HG02973 (cell line): ENCODE measurements at regions not wholly inside any gene's neighbourhood (a gene's known extent, or its start where the extent isn't known, plus 50 kb on each side); places are given as distances from the start of the nearest gene placed in this dataset.

ENCODE experiments used
- ATAC-seq: cut with Tn5 transposase; IDR thresholded peaks from one replicate; pipeline ENCODE4 v1.9.1; 2021; ENCODE audit warnings: moderate library complexity; ENCODE audit not compliant: unreplicated experiment

DNA sequence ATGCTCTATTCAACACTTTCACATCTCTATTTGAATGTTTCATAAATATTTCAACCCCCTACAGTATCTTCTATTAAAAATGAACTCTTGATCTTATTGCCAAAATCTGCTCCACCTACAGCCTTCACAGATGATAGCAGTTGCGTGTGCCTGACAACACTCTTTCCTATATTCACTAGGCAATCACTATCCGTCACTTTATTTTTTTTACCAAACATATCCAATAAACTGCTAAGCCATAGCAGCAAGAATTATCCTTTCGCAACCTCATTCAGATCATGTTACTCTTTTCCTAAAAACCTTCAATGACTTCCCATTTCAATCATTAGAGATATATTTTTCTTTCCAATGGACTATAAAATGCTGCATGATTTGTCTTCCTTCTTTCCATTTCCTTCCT lies 629.8 kb upstream of the PCDH9 start:
- ATAC-seq, result no peak

- no peak for ATAC-seq
Observed at GRCh38 chr13:67857581-67858310, 627.6 kb upstream of the PCDH9 start.

DNA sequence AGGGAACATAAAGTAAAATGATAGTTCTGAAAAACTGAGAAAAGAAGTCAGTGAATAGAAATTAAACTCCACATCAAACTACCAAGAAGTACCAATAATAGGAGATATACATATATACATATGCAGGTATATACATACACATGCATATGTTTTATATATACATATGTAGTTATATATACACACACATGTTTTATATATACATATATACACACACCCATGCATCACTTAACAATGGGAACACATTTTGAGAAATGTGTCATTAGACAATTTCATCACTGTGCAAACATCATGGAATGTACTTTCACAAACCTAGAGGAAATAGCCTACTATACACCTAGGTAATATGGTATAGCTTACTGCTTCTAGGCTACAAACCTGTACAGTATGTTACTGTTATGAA lies 626.8 kb upstream of the PCDH9 start:
- ATAC-seq, result no peak

DNA sequence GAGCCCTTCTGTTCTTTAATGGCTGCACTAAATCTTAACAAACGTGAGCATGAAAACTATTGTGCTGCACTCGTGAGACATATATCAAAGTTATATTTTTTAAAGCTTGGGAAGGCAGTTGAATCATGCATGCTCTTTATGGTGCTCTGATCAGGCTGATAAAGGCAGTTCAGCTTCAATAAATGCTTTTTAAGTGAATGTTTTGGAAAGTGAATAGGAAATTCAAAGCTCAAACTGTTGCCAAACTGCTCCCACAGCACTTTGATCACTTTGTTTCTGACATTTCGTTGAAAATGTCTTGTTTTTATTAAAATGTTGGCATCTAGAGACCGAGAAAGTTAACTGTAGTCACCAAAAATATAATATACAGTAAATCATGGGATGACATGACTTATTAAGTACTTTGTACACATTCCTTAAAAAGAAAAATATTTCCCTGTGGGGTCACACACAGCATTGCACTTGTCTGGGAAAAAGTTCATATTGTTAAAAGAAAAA lies 625.7 kb upstream of the PCDH9 start:
- no peak for ATAC-seq

- no peak for ATAC-seq
Observed at GRCh38 chr13:67854990-67855389, 624.9 kb upstream of the PCDH9 start.

DNA sequence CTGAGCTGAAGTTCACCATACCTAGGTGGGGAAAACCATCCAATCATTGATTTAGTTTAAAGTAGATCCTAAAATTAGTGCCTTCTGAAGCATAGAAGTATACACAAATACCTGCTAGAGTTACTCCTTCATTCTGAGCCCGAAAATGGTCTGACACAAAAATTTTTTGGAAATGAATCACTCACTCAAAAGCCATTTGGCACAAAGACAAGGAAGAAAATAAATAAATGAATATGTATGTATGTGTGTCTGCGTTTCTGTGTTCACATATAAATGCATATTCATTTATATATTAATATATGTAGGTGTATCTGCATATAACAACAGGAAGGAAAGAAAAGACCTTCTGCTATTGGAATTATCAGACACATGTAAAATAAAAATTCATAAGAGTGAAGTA lies 614.4 kb upstream of the PCDH9 start:
- ATAC-seq, result no peak

DNA sequence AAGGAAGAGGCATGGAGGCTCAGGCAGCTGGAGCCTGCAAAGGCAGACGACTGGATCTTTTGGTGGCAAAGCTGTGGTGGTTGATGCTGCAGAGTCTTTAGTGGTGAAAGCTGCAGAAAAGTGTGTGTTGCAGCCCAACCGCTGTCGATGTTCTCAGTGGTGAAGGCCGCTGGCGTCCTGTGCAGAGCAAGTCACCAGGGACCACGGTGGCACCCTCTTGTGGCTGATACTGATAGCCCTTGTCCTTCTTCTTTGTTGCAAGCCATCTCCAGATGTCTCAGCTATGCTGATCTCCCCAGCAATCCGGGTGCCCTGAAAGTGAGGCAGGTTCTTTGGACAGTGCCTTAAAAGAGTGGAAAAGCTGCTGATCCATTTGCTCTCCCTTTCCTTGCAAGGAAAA lies 610.9 kb upstream of the PCDH9 start:
- ATAC-seq, result no peak

DNA sequence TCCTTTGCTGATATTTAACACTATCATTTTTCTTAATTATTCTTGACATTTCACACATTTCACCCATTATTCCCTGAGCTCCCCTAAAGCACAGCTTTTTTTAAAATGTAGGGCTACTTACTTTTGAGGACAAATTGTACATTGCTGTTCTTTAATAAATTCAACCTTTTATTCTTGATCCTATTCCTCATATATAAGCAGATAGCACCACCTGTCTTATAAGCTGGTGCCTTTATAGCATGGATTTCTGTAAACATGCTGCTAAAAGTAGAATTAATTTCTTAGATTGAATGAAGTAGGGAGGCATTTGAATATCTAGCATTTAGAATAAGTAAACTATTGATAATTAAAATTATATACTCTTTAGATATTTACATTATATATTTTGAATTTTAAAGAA lies 603.4 kb upstream of the PCDH9 start:
- ATAC-seq, result no peak

DNA sequence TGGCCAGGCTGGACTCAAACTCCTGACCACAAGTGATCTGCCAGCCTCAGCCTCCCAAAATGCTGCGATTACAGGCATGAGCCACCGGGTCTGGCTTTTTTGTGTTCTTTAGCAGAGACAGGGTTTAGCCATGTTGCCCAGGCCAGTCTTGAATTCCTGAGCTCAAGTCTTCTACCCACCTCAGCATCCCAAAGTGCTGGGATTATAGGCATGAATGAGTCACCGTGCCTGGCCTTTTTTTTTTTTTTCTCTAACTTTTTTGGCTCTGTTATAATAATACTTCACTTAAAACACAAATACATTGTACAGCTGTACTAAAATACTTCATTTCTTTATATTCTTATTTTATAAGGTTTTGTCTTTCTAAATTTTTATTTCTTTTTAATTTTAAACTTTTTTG lies 599.5 kb upstream of the PCDH9 start:
- ATAC-seq, result no peak

DNA sequence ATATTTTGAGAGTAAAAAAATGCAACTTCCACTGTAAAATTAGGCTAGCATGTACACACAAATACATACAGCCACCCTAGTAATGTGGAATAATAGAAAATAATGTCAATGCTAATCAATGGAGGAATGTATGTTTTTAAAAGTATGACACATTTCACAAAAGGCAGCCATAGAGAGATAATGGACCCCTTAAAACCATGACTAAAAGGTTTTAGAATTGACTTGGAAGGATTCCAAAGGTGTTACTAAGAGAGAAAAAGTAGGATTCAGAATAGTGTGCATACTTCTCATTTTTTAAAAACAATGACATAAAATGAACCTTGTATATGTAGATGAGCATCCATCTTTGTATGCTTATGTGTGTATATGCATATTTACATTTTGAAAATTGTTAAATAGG lies 597.9 kb upstream of the PCDH9 start:
- ATAC-seq, result no peak

GRCh38 chr13:67821606-67822005 lies 591.5 kb upstream of the PCDH9 start:
- no peak for ATAC-seq

- no peak for ATAC-seq
Observed at GRCh38 chr13:67806796-67807195, 576.7 kb upstream of the PCDH9 start.

DNA sequence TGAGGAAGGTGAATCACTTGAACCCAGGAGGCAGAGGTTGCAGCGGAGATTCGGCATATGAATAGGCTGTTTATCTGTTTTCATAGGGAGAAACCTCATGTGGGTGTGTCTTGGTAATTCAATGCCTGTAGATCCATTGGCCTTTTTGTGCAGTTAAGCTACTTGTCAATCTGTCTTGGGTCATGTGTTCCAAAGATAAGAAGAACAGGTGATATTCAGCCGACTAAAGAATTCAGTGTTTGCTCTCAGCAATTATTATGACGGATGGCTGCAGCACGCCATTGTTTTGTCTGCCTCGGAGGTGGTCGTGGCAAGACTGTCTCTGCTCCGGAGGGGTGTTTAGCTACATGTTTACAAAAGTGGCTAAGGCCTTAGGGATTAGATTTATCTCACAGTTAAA lies 573.0 kb upstream of the PCDH9 start:
- ATAC-seq, result no peak

DNA sequence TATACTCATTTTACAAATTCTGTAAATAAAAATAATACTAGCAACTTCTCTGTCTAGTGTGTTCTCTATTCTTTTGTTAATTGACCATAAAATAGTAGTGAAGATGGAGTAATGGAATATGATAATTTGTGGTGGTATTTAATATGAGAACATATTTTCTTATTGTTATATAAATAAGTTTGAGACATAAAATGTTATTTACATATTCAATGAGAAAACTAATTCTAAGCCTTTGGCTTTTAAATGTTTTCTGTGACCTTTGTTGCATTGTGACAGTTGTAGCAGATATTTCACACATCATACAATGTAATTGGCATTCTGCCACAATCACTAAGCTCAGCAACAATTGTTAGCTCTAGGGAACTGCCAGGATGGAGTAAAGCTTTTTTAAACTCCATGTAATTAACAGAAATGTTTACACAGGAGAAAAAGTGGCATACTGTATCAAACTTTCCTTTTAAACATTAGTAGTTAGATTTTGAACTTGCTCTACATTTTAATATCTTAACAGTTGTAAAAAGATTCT lies 562.1 kb upstream of the PCDH9 start:
- ATAC-seq, result no peak

DNA sequence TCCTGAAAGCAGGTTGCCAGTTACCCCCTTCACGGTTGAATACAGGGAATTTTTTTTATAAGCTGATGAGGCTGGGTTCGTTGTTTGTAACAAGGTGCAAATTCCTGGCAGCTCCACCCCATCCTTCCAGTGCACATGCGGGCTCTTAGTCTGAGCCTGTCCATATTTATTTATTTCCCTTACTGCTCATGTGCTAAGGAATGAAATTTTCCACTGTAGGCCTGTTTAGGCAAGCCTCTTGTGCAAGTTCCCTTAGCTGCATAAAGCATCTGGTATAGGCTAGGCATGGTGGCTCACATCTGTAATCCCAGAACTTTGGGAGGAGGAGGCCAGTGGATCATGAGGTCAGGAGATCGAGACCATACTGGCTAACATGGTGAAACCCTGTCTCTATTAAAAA lies 560.9 kb upstream of the PCDH9 start:
- no peak for ATAC-seq

GRCh38 chr13:67776151-67776550 lies 546.0 kb upstream of the PCDH9 start:
- no peak for ATAC-seq

DNA sequence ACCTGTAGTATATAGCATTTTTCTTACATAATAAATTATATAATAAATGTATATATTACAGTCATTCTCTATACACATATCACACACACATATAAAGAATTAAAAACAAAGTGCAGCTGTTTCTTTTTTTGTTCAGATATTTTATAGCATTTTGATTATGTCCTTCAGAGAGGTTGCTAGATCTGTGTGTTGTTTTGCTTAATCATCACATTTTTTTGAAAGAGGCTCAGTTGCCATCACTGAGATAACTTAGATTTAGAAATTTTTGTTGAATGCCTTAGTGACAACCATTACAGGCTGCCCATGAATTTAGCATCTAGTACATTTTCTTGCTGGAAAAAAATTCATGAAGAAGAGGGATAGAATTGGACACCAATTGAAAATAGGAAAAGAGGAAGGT lies 545.2 kb upstream of the PCDH9 start:
- ATAC-seq, result no peak

DNA sequence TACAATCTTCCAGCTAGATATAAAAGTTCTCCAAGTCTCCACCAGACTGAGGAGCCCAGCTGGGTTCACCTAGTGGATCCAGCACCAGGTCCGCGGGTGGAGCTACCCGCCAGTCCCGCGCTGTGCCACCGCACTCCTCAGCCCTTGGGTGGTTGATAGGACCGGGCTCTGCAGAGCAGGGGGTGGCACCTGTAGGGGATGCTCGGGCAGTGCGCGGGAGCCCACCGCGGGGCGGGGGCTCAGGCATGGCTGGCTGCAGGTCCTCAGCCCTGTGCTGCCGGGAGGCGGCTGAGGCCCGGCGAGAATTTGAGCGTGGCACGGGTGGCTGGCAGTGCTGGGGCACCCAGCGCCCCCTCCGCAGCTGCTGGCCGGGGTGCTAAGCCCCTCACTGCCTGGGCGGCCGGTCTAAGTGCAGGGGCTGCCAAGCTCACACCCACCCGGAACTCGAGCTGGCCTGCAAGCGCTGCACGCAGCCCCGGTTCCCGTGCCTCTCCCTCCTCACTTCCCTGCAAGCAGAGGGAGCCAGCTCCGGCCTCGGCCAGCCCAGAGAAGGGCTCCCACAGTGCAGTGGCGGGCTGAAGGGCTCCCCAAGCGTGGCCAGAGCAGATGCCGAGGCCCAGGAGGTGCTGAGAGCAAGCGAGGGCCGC lies 542.8 kb upstream of the PCDH9 start:
- no peak for ATAC-seq

DNA sequence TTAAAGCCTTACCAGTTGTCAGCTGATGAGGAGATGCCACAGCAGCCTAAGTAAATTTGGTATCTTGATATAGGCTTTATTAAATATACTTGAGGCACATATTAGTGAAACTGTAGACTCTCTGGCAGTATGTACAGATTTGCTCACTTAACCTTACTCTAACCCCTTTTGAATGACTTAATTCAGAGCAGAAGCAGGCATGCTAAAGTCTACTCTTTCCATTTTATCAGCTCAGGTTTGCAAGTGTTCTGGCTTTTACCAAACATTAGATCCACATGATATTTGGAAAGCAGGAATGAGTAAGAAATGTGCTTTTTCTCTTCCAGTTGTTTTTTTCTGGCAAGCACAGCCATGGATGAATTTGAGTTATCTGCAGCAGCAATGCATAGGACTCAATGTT lies 541.0 kb upstream of the PCDH9 start:
- ATAC-seq, result no peak

DNA sequence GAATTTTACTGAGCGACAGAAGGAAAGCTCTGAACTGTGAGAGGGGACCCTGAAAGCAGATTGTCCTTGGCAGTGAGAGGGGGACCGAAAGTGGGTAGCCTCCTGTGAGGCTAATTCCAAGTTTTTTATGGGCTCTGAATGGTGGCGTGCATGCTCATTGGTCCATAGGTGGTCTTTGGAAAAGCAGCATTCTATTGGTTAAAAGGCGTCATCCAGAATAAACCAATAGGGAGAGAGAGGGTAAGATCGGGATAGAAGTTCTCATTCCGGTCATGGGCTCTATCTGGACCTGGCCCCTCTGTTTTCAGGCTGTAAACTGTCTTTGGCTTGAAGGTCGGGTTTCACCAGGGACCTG lies 539.8 kb upstream of the PCDH9 start:
- ATAC-seq, result no peak

- ATAC-seq, result no peak
Observed at GRCh38 chr13:67769063-67769986, 539.2 kb upstream of the PCDH9 start.

DNA sequence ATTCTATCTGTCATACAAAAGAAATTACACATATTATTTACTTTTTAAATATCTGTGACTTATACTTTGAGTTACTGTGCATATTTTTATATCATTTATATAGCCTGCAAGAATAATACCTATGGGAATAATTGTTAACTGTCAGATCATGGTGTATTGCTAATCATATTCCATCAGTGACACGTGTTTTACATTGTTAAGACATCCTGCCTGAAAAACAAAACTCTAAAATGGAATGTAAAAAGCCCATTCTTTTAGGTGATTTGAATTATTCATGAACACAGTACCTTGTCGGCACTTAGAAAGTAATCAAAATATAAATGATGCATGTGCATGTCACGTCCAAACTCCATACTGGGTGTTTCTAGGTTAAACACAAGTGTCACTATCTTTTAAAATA lies 533.8 kb upstream of the PCDH9 start:
- ATAC-seq, result no peak
